Ascending aorta (tissue), 2 donors: ENCODE measurements at regions not wholly inside any gene's neighbourhood (a gene's known extent, or its start where the extent isn't known, plus 50 kb on each side); places are given as distances from the start of the nearest gene placed in this dataset.
"Not testable (repeated sequence)": the region's sequence is repeated elsewhere in the genome, so short reads cannot be mapped to it uniquely, and the experiment has no call there.

Experiments
- DNase-seq, 2 donors: peaks; one replicate each; pipeline ENCODE4 v3.0.0-alpha.2; 2019; ENCODE audit warnings: low spot score in 2 of 2
- H3K27ac ChIP-seq, 2 donors: fragments of 200-600 bp; sonication (generic); one replicate each; pipeline ENCODE4 v1.5.1; 2016 to 2017; ENCODE audit warnings: mild to moderate bottlenecking in 1 of 2
- H3K27me3 ChIP-seq: fragments of 200-600 bp; sonication (generic); one replicate; pipeline ENCODE4 v1.5.1; 2017
- H3K36me3 ChIP-seq, 2 donors: fragments of 200-600 bp; sonication (generic); one replicate each; pipeline ENCODE4 v1.5.1; 2016
- H3K4me1 ChIP-seq, 2 donors: fragments of 200-600 bp; sonication (generic); one replicate each; pipeline ENCODE4 v1.5.1; 2016 to 2017; ENCODE audit warnings: mild to moderate bottlenecking in 1 of 2
- H3K4me3 ChIP-seq, 2 donors: fragments of 200-600 bp; sonication (generic); one replicate each; pipeline ENCODE4 v1.5.1; 2016 to 2017; ENCODE audit warnings: mild to moderate bottlenecking in 1 of 2
- H3K9me3 ChIP-seq, 2 donors: fragments of 200-600 bp; sonication (generic); one replicate each; pipeline ENCODE4 v1.5.1; 2016
- CTCF ChIP-seq, 3 experiments: fragments of 200-600 bp in 2 of 3; fragments of 450-650 bp in 1 of 3; sonication (generic) in 2 of 3; IDR thresholded peaks; one replicate each; pipeline ENCODE4 v1.5.1; 2016 to 2019; ENCODE audit warnings: antibody characterized with exemption in 3 of 3, mild to moderate bottlenecking in 1 of 3, moderate library complexity in 1 of 3
- intact Hi-C: fragments of 100-400 bp; cut with DNase I; formaldehyde crosslinking; loops from one replicate; pipeline ENCODE4 v1.15.1; 2023

GRCh38 chr5:28807195-28807729, 1768.9 kb upstream of the CDH9 start:
- Histone ChIP-seq H3K36me3 (no peaks in the 10 kb centered on the region), H3K4me3 (no peak overlapping the region), H3K4me1 (no peaks in the 10 kb centered on the region), H3K27me3 (no peaks in the 10 kb centered on the region), H3K27ac (no peak overlapping the region), H3K9me3 (no peaks in the 10 kb centered on the region)
- no peak for DNase-seq
- intact Hi-C loops = no loop called here
- TF ChIP-seq CTCF (IDR thresholded peaks at IDR 0.05) = no peak

- H3K9me3 ChIP-seq, H3K27ac ChIP-seq, H3K4me1 ChIP-seq, H3K4me3 ChIP-seq, intact Hi-C loops, H3K36me3 ChIP-seq, DNase-seq, H3K27me3 ChIP-seq: not testable (repeated sequence)
Observed at GRCh38 chr5:28799035-28799434, 1760.6 kb upstream of the CDH9 start.

- Histone ChIP-seq H3K36me3 (no peaks in the 10 kb centered on the region), H3K9me3 (no peaks in the 10 kb centered on the region), H3K4me3 (no peak overlapping the region), H3K4me1 (no peaks in the 10 kb centered on the region), H3K27me3 (no peaks in the 10 kb centered on the region), H3K27ac (no peak overlapping the region)
- intact Hi-C loops = no loop called here
- TF ChIP-seq CTCF (IDR thresholded peaks at IDR 0.05) = no peak
- no peak for DNase-seq
Observed at GRCh38 chr5:28788954-28789353, 1750.6 kb upstream of the CDH9 start.

- Histone ChIP-seq H3K27ac (no peak overlapping the region), H3K9me3 (no peaks in the 10 kb centered on the region), H3K27me3 (no peaks in the 10 kb centered on the region), H3K4me3 (no peak overlapping the region), H3K4me1 (no peaks in the 10 kb centered on the region), H3K36me3 (no peaks in the 10 kb centered on the region)
- no peak for DNase-seq
- intact Hi-C loops = no loop called here
- no peak for TF ChIP-seq CTCF (IDR thresholded peaks at IDR 0.05)
Observed at GRCh38 chr5:28780083-28780692, 1741.8 kb upstream of the CDH9 start.

GRCh38 chr5:28779161-28779754, 1740.9 kb upstream of the CDH9 start:
- no peaks in the 10 kb centered on the region for H3K27me3 ChIP-seq
- no peak for DNase-seq
- TF ChIP-seq CTCF (IDR thresholded peaks at IDR 0.05) = no peak
- no peaks in the 10 kb centered on the region for H3K4me1 ChIP-seq
- H3K4me3 ChIP-seq = no peak overlapping the region
- H3K27ac ChIP-seq = no peak overlapping the region
- intact Hi-C loops = no loop called here
- H3K9me3 ChIP-seq = no peaks in the 10 kb centered on the region
- H3K36me3 ChIP-seq = no peaks in the 10 kb centered on the region

GRCh38 chr5:28770307-28770706, 1731.9 kb upstream of the CDH9 start:
- Histone ChIP-seq H3K4me3 (no peak overlapping the region), H3K4me1 (no peaks in the 10 kb centered on the region), H3K27me3 (no peaks in the 10 kb centered on the region), H3K27ac (no peak overlapping the region), H3K9me3 (no peaks in the 10 kb centered on the region), H3K36me3 (no peaks in the 10 kb centered on the region)
- no peak for DNase-seq
- intact Hi-C loops = no loop called here
- no peak for TF ChIP-seq CTCF (IDR thresholded peaks at IDR 0.05)
